ENCODE measurements at regions not wholly inside any gene's neighbourhood (a gene's known extent, or its start where the extent isn't known, plus 50 kb on each side); places are given as distances from the start of the nearest gene placed in this dataset.
A peak's percentile ranks its signal among the peaks of the same experiment; 100 is the strongest.

DNA sequence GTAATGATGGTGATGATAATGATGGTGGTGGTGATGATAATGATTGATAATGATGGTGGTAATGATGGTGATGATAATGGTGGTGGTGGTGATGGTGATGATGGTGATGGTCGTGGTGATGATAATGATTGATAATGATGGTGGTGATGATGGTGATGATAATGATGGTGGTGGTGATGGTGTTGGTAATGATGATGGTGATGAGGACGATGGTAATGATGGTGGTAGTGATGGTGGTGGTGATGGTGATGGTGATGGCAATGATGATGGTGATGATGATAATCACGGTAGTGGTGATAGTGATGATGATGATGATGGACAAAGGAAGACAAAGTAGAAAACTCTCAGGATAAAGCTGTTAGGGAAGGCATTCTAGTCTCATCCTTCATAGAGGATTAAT, 310.5 kb downstream of the MSX2 start:
- no peak for DNase-seq (ENCODE audit: low spot score)

DNA sequence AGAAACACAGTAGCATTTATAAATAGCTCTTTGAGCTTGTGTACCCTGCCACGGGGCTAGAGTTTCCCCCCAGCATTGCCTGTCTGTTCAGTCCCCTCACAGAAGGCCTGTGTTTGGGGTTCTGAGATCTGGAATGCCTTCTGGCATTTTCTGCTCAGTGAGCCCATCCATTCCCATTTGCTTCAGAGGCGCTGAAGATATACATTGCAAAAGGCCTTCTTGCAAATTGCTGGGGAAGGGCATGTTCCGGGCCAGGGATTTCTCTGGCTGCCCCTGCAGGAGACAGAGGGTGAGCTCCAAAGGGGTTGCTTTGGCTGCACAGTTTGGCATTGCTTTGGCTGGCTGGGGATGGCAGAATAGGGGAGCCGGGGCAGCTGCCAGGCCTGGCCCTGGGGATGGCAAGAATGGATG, 308.4 kb downstream of the MSX2 start:
- DNase-seq (ENCODE audit: low spot score), result no peak

DNA sequence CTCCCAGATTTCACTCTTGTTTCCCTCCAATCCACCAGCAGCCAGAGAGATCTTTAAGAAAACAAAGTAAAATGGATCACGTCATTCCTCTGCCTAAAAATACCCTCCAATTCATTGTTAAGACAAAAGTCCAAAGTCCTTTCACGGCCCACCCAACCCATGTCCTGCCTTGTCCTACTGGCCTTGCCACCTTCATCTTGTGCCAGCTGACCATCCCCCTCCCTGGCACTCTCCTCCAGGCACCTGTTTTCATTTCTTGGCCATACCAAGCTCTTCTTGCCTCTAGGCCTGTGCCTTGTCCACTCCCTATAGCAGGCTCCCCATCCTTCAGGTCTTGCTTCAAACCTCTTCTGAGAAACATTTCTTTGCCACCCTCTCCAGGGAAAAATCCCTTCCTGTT, 307.6 kb downstream of the MSX2 start:
- DNase-seq (ENCODE audit: low spot score), result no peak

DNA sequence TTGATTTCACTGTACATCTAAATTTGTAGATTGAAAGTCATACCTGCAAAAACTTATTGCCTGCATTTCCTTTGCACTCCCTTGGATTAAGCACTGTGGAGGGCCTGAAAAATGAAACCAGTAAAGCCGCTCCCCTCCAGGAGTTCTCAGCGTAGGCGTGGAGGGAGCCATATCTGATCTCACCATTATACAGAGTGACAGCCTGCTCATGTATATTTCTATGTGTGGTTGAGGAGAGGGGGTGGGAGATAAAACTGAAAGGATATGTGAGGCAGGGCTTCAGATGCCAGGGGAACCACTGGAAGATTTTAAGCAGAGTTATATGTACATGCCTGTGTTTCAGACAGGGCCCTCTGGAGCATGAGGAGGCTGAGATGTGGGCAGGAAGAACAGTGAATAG, 303.0 kb downstream of the MSX2 start:
- no peak for DNase-seq (ENCODE audit: low spot score)

DNA sequence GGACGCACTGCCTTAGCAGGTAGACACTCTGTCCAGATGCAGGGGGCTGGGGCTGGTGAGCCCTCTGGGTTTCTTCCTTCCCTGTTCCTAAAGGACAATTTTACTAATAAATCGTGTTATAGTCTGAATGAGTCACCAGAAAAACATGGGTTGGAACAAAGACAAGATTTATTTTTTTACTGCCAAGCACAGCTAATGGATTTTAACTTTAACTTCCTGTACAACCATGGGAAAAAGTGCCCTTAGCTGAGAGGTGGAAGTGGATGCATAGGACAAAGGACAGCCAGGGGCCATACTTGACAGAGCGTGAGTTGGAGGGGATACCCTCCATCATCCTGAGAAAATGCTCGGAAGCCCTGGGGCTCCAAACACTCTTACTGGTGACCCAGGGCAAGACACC, 300.7 kb downstream of the MSX2 start:
- DNase-seq (ENCODE audit: low spot score), result no peak

DNA sequence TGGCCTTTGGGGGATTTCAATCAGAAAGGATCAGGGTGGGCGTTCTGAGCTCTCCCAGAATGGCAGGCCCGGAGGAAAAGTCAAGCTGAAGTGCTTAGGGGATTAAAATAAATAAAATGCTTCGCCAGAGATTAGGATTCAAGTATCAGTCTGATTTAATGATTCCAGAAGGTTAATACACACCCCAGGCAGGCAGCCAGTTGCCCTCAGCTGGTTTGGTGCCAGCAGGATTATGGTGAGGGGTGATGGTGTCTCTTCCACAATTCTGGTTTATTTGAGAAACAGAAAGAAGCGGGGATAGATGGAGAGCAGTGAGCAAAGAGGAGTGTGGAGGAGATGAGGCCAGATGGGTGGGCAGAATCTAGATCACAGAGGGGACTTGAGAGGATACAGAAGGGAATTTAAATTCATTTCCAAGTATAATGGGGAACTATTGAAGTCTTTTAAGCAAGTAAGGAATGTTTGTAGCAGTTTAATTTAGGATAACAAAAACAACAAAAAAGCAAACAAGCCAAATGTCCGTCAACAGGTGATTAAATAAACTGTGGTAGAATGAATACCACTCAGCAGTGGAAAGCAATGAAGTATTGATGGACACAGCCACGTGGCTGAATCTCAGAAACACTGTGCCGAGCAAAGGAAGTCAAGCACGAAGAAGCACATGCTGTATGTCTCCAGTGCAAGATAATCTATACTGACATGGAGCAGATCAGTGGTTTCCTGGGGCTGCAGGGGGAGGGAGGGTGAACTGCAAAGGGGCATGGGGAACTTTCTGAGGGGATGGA, 297.7 kb downstream of the MSX2 start:
- DNase-seq (ENCODE audit: low spot score), result no peak

DNA sequence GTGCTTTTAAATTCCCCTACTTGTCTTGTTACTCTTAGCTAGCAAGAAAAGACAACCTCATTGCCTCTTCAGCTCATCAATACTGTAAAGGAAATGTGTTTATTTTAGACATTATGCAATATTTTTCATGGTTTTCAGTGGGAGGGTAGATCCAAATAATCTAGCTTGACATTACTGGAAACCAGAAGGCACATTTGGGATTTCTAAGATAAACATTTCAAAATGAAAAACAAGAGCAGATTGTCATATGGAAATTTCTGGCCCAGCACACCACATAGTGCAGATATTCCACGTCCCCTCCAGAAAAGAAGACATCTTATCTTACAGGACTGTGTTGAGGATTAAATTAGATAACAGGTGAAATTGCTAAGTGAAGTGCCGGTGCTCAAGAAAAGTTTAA, 296.9 kb downstream of the MSX2 start:
- no peak for DNase-seq (ENCODE audit: low spot score)

DNA sequence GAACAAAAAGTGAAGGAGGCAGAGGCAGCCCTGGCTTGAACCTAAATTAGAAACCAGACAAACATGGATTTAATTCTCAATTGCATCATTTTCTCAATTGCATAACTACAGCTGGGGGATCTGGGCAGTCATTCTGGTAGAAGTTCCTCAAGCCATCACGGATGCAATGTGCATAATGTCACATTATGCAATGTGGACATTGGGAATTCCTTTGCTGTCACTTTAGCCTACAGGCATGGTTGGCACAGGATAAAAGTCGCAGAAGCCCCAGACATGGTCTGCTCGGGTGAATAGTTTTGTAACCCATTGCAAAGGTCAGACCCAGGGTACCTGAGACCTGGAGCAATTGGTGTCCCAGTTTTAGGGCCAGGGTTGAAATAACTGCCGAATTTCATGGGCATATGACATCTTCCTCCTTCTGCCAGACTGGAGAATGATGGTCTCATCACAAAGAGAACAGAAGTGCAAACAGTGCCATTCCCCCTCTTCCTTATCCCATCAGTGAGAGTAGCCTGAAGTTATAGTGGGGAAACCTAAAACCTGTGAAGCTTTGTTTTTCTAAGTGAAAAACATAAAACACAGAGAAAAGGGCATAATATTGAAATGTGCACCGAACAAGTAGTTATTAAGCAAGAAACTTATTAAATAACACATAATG, 290.8 kb downstream of the MSX2 start:
- no peak for DNase-seq (ENCODE audit: low spot score)

DNA sequence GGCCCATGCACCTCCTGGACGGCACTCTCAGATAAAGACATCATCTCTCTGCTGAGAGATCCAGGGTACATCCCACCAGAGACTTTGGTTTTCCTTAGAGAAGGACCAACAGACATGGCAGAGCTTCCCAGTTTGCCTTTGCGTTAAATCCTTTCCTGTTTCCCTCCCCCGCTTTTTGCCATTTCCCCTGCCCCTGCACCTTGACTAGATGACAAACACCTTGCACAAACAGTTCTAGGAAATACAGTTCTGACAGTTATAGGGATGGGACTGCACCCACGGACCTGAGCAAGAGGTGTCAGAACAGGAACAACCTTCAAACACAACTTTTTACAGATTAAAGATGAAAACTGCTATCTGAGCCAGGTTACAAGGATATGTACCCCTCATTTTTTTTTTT, 288.9 kb downstream of the MSX2 start:
- no peak for DNase-seq (ENCODE audit: low spot score)

DNA sequence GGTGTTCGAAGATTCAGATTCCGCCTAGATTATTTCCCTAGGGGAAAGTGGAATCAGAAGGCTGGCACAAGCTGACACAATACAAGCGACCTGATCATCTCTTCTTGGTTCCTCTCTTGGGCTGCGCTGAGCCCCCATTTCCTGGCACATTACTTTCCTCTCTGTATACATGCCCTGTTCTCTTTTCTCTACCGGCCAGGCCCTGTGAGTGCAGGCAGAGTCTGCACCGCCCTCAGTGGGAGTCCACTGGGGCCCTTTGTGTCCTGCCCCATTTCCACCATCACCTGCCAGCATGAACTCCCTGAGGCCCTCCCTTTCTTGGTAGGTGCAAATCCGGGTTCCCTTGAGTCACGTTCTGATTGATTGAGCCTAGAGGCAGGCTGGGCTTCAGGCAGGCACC, 287.9 kb downstream of the MSX2 start:
- DNase-seq (ENCODE audit: low spot score), result no peak

DNA sequence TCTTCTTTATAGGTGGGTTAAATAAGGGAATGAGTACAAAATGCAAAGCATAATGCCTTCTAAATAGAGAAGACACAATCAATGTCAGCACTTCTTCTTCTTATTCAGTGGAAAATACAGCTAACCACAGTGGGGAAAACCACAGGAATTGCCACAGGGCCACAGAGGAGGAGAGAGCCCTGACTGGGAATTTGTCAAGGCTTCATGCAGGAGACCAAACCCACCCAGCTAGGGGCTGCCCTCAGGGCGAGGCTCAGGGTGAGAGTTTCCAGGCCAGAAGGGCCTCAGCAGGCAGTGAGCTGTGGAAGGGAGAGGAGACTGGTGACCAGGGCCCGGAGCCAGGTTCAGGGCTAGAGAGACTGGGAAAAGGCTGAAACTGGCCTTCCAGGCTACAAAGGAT, 279.1 kb downstream of the MSX2 start:
- DNase-seq (ENCODE audit: low spot score), result no peak

DNA sequence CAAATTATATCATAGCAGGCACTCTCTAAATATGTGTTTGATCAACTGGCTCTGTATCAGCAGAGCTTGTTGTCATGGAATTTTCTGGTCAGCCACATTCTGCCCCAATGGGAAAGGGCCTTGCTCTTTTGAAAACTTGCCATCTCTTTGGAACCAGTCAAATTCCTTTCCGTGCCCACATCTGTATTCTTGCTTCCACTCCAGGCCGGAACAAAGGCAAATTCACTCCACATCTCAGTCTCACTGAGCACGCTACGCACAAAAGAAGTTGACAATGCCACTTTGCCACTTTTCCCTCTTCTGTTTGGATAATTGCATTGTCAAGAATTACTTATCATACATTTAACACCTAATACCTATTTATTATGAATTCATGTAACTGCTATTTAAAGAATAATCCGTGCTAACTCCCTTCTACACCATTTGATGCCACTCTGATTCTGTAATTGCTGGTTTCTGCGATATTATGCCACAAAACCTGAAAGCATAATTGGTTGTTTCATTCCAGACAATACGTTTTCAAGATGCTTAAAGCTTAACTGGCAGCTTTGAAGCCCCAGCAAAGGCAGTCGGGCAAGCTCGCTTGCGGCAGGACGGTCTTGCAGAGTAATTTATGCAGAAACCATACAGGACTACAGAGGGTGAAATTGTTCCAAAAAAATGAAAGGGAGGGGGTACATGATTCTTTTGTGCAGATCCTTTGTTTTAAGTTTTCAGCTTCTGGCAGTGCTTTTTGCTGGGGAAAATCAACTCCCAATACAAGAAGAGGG, 277.7 kb downstream of the MSX2 start:
- DNase-seq (ENCODE audit: low spot score), result no peak

DNA sequence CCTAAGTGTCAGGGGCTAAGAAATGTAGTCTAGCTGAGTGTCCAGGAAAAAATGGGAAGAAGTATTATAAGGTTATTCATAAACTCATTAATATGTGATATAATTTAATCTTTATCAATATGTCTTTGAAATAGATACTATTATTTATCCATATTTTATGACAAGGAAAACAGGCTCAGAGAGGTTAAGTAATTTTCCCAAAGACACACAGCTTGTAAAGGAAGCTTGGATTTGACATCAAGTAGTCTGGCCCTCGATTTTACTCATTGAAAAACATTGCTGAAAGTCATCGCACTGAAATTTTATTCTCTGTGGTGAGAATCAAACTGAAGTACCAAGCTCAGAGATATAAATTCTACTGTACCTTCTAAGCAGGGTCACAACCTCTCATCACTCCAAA, 276.9 kb downstream of the MSX2 start:
- no peak for DNase-seq (ENCODE audit: low spot score)

DNA sequence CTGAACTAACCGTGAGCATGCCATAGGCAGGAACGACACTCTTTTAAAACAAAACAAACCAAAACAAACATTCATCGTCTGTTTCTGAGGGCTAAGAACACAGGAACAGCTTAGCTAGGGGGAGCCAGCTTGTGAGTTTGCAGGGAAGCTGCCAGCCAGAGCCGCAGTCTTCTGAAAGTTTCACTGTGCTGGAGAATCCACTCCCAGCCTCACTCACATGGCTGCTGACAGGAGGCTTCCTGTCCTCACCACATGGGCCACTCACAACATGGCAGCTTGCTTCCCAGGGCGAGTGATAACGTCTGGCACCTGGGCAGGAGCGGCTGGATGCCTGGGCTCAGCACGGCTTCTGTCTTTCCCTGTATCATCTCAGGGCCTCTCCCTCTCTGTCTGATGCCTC, 275.2 kb downstream of the MSX2 start:
- DNase-seq (ENCODE audit: low spot score), result no peak

DNA sequence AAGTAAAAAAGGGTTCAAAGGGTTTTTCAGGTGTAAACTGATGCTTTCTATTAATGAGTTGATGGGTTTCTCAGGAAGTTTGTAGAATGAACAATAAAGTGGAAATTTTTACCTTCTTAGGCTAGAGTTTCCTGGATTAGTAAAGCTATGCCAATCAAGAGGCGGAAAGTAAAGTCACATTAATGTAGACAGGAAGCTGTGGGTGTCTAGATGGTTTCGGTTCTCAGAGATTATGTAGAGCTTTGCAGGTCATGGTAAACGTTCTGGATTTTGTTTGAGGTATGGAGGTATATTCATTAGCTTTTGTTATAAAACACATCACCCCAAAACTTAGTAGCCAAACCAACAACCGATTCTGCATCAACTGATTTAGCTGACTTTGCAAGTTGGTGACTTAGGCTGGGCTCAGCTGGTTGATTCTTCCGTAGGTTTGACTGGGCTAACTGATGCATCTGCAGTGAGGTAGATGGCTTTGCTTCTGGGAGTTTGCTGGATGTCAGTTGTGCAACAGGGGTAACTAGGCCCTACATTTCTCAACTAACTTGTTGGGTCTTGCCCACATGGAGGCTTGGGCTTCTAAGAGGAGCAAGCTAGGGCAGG, 273.8 kb downstream of the MSX2 start:
- DNase-seq (ENCODE audit: low spot score), result peak; percentile 15

DNA sequence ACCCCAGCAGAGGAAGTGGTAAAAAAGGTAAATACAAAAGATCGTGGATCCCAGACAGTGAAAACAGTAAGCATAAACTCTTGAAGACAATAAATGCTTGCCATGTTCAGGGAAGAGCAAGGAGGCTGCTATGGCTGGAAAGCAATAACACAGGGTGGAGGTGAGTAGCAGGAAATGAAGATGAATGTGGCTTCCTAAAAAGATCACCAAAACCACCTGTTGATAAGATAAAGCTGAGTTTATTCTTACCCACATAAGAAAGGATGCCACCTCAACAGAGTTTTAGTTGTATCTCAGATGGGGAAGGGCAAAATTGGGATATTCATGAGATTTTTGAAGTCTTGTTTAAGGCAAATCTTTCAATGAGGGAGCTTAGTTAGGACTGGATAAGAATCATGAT, 273.3 kb downstream of the MSX2 start:
- no peak for DNase-seq (ENCODE audit: low spot score)

DNA sequence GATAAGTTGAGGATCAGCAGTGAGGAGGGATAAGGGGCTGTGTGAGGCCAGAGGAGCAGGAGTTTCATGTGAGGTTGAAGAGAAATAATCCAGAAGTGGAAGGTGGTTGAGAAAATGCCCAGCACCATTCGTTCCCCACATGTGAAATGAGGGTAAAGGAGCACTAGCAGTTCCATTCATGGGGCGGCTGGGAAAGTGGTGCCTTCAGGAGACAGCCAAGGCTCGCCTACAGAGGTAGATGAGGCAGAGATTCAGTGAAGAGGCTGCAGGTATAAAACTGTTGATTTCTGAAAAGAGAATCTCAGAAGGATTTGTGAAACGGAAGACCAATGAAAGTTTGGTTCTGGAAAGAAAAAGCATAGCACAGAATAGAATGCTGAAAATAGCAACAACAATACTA, 272.6 kb downstream of the MSX2 start:
- no peak for DNase-seq (ENCODE audit: low spot score)

DNA sequence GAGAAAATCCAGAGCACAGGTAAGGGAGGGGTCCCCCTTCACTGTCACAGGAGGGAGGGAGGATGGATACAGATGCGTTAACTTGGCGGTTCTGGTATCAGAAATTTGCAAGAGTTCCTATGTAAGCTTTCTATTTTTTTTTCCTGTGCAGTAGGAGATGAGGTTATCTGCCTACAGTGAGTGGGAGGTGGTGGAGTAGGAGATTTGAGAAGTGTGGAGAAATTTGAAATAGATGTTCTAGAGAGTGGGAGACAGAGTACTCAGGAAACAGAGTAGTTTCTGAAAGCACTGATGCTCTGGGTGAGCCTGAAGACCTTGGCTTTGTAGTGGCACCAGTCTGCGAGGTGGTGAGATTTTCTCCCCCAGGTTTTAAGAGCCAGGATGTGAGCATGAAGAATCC, 271.4 kb downstream of the MSX2 start:
- DNase-seq (ENCODE audit: low spot score), result no peak

DNA sequence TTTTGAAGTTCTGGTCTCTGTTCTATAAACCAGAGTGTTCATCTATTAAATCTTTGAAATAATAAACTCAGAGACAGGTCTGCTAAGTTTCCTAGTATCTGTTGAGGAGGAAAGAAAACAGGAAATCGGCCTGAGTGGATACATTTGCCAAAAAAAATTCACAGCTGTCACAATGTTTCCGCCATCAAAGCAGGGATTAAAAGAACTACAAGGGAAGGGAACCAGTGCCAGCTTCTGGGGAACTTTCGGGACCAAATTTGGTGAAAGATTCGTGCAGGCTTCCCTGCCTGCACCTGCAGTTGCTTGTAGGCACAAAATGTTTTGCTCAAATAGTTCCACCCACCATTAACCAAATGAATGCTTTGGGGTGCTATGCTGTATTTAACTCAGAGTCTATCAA, 267.5 kb downstream of the MSX2 start:
- no peak for DNase-seq (ENCODE audit: low spot score)

DNA sequence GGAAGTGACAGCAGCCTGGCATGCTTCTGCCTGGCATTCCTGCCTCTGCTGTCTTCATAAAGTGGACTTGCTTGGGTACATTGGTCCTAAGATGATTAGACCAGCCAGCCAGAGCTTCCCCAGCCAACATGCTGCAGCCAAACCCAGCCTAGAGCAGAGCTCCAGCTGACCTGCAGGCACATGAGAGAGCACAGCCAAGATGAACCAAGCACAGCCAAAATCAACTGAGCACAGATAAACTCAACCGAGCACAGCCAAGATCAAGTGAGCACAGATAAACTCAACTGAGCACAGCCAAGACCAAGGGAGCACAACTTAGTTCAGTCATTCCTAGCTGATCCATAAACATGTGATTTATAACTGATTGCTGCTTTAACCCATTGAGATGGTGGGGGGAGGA, 266.5 kb downstream of the MSX2 start:
- no peak for DNase-seq (ENCODE audit: low spot score)

DNA sequence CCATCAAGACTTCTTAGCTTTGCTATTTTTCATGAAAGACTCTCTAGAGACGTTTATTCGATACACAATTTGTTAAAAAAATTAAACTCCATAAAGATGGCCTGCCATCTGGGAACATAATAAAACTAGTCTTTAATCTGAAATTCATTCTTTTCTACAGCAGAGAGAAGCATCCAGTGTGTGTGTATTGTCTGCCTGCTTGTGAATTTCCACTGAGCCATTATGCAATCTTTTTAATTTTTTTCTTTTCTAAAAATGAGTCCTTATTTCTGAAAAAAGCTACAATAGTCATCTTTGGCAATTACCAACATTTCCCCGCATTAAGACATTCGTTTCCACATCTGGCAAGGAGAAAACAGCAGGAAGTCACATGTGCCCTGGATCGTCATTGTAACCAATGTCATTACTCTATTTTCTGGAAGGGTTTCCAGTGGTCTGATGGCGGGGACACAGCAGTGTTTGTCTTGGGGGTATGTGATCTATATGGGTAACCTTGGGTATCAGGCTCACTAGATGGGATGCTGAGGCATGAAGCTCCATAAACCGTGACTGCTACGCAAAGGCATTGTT, 263.1 kb downstream of the MSX2 start:
- no peak for DNase-seq (ENCODE audit: low spot score)

DNA sequence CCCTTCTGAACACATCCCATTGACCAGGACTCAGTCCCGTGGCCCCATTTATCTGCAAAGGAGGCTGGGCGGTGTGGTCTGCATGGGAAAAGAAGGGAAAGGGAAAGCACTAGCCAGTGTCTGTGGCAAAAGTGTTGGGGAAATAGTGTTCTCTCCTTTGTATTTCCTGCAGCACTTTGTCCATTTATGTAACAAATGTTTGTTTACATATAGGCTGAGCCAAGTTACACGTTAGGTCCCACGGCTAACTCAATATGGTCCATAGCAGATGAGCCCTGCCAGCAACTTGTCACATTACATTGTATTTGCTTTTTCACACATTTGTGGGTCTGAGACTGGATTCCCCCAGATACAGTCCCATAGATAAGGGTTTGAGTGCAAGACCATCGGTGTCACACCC, 260.5 kb downstream of the MSX2 start:
- DNase-seq (ENCODE audit: low spot score), result no peak

DNA sequence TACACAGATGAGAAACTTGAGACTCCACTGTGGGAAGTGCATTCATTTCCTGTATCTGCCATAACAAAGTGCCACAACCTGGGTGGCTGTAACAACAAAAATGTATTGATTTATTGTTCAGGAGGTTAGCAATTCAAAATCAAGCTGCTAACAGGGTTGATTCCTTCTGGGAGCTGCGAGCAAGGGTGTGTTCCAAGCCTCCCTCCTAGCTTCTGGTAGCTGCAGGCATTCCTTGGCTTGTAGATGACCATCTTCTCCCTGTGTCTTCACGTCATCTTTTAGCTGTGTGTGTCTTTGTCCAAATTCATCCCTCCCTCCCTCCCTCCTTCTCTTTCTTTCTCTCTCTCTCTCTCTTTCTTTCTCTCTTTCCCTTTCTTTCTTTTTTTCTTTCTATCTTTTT, 258.1 kb downstream of the MSX2 start:
- no peak for DNase-seq (ENCODE audit: low spot score)

All from NAMALWA (cell line).